Activated CD8-positive, alpha-beta memory T cell treated with anti-CD3 and anti-CD28 coated beads for 24 hours (primary cell): ENCODE measurements at regions not wholly inside any gene's neighbourhood (a gene's known extent, or its start where the extent isn't known, plus 50 kb on each side); places are given as distances from the start of the nearest gene placed in this dataset.
"Not testable (repeated sequence)": the region's sequence is repeated elsewhere in the genome, so short reads cannot be mapped to it uniquely, and the experiment has no call there.

Experiments used
- DNase-seq: peaks from one replicate; pipeline ENCODE4 v3.0.0-alpha.2; 2020

DNA sequence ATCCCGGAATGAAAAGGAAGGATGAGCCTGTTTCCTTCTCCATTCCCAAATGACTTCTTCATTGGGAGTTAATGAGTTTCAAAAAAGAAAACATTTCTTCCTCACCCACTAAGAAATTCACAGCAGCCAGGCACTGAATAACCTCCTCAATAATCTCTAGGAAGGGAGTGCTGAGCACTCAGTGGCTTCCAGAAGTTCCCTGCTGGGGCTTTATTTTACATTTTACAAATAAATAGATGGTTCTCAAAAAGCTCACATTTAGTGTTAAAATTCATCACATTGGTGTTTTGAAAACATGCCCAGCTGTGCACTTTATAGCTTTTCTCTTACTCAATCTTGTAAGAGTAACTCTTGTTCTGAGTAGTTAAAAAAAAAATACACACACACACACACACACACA, 148.9 kb upstream of the PFKP start:
- no peak for DNase-seq

- DNase-seq, result no peak
These were observed 149.4 kb upstream of the PFKP start for GRCh38 chr10:2917926-2918325.

- DNase-seq, result no peak
These were observed 151.9 kb upstream of the PFKP start for GRCh38 chr10:2915412-2915811.

DNA sequence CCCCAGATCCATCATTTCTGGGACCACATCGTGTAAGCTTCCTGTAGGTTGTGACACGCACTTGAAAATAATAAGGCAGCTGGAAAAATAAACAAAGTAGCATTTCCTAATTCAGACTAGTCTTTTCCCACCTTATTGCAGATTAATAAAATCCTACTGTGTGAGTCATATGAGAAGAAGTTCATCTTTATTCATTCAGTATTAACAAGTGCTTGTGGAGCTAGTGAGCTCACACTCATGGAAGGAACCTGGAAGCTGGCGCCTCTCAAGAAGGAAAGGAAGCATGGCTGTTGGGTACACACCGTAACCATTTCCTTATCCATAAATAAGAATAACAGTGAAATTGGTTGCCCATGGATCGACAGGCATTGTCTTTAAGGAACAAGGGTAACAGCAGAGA, 152.6 kb upstream of the PFKP start:
- DNase-seq, result no peak

- DNase-seq, result no peak
These were observed 153.9 kb upstream of the PFKP start for GRCh38 chr10:2913474-2913873.

GRCh38 chr10:2910656-2911055, 156.7 kb upstream of the PFKP start:
- no peak for DNase-seq

GRCh38 chr10:2909921-2910320, 157.4 kb upstream of the PFKP start:
- no peak for DNase-seq

DNA sequence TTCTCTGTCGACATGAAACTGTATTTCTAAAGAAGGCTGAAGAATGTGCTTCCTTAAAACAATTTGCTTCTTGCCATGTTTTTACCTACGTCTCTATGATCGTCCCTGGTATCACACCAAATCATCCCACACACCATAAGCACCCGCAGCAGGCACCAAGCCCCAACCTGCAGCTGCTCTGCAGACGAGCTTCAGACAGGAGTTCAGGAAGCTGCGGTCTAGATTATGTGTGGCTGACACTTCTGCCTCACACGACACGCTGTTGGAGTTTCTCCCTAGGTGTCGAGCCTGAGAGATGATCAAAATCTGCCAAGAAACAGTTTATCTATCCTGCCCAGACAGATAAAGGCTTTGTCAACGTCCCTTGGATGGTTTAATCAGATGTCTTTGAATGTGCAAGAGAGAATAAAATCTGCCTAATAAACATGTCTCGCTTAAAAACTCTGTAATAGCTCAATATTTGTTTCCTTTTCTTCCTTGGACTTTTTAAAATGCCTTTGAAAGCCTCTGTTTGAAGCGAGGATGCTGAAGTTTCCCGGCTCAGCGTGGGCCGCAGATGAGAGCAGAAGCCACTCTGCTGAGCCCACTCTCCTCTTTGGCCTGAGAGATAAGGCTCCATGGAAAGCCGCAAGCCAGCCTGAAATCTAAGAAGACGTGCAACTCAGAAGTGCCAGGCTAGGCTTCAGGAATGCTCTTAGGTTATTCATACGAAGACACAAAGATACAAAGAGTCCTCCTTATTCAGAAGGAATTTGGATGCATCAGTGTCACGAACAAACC, 158.3 kb upstream of the PFKP start:
- DNase-seq, result no peak

DNA sequence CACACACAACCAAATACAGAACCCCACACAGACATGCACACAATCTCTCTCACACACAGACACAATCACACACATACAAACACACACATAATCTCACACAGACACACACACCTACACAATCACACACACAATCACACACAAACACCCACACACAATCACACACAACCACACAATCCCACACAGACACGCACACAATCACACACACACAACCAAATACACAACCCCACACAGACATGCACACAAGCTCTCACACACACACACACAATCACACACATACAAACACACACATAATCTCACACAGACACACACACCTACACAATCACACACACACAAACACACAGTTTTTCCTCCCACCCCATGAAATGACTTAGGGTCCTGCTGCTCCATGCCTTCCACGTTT, 160.4 kb upstream of the PFKP start:
- no peak for DNase-seq

GRCh38 chr10:2905851-2906250, 161.5 kb upstream of the PFKP start:
- DNase-seq, result no peak

GRCh38 chr10:2900530-2900929, 166.8 kb upstream of the PFKP start:
- DNase-seq, result no peak

DNA sequence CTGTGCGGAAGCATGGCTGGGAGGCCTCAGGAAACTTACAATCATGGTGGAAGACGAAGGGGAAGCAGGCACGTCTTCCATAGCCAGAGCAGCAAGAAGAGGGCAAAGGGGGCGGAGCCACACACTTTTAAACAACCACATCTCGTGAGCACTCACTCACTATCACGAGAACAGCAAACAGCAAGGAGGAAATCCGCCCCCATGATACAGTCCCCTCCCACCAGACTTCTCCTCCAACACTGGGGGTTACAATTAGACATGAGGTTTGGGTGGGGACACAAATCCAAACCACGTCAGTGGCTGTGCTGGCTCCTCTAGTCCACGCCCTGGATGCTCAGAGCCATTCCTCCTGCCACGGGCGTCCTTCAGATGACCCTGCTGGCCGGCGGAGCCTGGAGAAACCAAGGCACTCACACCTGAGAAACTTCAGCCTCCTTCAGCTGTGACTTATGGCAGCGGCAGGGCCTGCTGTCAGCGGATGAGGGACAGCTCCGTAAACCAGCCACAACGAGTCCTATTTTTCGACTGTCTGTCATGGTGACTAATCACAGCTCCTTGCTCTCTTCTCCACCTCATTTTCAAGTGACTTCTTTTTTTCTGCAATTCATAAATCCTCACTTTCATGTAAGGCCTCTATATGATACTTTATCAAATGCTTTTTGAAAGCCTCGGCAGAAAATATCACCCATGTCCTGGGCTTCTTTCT, 167.9 kb upstream of the PFKP start:
- DNase-seq, result no peak

DNA sequence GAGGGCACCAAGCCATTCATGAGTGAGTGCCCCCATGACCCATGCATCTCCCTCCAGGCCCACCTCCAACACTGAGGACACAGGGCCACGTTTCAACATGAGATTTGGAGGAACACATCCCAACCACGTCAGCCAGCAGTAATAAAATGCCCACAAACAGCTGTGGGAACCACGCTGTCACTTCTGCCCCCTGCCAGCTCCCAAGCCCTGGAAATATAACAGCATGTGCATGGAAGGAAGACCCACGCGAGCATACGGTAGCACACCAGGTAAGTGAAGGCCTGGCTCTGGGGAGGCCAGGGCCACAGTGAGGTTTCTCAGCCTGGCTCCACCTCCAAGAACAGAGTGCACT, 168.9 kb upstream of the PFKP start:
- no peak for DNase-seq

DNA sequence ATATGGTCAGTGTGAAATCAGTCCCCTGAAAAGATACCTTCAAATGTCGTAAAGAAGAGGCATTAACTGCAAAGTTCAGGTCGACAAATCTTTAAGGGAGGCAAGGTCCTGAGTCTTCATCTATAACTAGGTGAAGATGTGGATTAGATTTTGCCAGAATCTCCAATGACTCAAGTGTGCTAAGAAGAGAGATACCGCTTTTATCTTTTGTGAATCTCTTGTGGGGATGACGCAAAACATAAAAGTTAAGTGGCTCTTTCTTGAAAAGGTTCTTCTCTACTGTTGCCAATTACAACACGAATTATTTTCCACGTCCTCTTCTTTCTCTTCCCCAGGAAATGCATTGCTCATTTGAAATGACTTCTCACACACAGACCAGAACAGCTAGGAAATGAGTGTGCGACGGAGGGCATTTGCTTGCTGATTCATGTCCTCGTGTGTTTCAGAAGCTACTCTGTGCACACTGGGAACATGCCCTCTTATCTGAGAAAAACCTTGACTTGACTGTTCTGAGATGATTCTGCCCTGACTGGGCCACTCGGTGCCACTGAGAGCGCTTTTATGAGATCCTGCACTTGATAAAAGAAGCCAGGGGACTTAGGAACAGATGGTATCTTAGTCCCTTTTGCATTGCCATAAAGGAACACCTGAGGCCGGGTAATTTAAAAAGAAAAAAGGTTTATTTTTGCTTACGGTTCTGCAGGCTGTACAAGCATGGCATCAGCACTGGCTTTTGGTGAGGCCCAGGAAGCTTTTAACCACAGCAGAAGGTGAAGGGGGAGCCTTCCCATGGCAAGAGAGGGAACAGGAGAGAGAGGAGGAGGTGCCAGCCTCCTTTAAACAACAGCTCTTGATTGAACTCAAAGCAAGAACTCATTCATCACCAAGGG, 169.5 kb upstream of the PFKP start:
- DNase-seq, result no peak

GRCh38 chr10:2896334-2896733, 171.0 kb upstream of the PFKP start:
- DNase-seq, result not testable (repeated sequence)

GRCh38 chr10:2895594-2896196, 171.7 kb upstream of the PFKP start:
- DNase-seq, result no peak

GRCh38 chr10:2893991-2894390, 173.4 kb upstream of the PFKP start:
- DNase-seq, result no peak

GRCh38 chr10:2893158-2893845, 174.0 kb upstream of the PFKP start:
- no peak for DNase-seq

- DNase-seq, result no peak
These were observed 175.6 kb upstream of the PFKP start for GRCh38 chr10:2891770-2892124.

DNA sequence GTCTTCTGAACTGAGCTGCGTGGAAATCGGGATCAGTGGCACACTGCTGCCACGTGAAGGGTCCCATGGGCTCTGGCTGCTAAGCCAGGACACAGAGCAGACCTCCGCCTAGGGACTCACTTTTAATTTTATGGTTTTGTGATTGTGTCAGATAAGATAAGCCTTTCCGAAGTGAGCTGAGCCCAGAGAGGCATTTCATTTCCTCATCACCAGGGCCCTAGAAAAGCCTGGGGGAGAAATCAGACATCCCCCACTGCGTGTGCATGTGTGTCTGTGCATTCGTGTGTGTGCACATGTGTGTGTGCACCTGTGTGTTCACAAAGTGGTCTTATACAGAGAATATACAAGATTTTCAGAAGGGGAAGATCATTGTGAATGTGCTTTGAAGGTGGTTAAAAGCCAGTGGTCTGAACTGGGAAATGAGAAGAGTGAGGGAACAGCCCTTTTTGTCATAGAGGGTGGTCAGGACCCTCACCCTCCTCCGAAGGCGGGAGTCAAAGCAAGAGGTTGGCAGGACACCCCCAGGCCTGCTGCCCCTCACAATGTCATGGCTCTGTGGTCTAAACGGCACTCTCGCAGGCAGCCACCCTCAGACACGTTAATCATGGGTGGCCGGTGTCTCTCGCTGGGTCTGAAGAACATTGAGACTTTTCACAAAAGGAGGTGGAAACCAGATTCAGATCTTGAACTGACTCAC, 176.1 kb upstream of the PFKP start:
- DNase-seq, result no peak

DNA sequence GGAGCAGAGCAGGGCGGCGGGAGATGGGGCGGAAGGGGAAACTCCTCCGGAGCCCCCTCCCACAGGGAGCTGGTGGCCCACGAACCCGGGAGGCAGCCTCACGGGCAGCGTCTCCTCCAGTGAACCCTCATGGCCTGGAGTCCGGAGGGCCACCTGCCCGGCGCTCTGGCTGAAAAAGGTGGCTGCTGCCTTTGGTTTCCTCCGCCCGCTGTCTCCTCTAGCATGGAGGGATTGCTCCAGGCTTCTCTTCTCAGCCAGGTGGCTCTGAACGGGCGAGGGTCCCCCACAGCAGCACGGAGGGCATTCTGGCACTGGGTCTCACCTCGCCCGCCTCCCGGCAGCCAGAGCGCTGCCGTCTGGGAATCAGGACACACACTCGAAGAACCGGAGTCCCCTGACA, 177.3 kb upstream of the PFKP start:
- DNase-seq, result no peak

DNA sequence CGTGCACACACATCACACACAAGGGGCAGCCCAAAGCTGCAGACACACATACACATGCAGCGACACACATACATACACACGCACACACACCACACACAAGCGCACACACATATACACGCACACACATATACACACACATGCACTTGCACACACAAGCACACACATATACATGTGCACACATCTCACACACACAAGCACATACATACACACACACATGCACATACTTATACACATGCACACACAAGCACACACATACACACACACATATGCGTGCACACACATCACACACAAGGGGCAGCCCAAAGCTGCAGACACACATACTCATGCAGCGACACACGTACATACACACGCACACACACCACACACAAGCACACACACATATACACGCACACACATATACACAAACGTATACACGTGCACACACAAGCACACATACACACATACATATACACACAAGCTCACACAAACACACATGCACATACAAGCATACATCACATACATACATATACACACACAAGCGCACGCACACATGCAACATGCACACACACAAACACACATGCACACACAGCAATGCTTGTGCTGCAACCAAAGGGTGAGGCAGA, 178.8 kb upstream of the PFKP start:
- no peak for DNase-seq
